H9 (cell line): ENCODE measurements at regions not wholly inside any gene's neighbourhood (a gene's known extent, or its start where the extent isn't known, plus 50 kb on each side); places are given as distances from the start of the nearest gene placed in this dataset.

Experiments used
- DNase-seq: peaks from one replicate; pipeline ENCODE4 v3.0.0-alpha.2; 2017
- H2AFZ ChIP-seq: one replicate; pipeline ENCODE4 v1.6.1; 2013; ENCODE audit warnings: mild to moderate bottlenecking, low read length, control low read depth, moderate library complexity
- H2AK5ac ChIP-seq: 2 replicates; pipeline ENCODE4 v1.6.1; 2013; ENCODE audit warnings: low read length, control low read depth, mixed read lengths; ENCODE audit not compliant: insufficient read length
- H2BK120ac ChIP-seq: one replicate; pipeline ENCODE4 v1.6.1; 2013; ENCODE audit warnings: low read depth, mild to moderate bottlenecking, low read length, control low read depth, inconsistent platforms; ENCODE audit not compliant: poor library complexity, severe bottlenecking
- H2BK12ac ChIP-seq: 2 replicates; pipeline ENCODE4 v1.6.1; 2013; ENCODE audit warnings: low read length, control low read depth, mixed read lengths, low read depth; ENCODE audit not compliant: insufficient read length
- H2BK15ac ChIP-seq: 2 replicates; pipeline ENCODE4 v1.6.1; 2013; ENCODE audit warnings: low read depth, low read length, control low read depth
- H2BK20ac ChIP-seq: one replicate; pipeline ENCODE4 v1.6.1; 2013; ENCODE audit warnings: low read depth, mild to moderate bottlenecking, low read length, control low read depth, inconsistent platforms; ENCODE audit not compliant: poor library complexity, severe bottlenecking
- H2BK5ac ChIP-seq: 2 replicates; pipeline ENCODE4 v1.6.1; 2013; ENCODE audit warnings: low read length, control low read depth, mixed read lengths; ENCODE audit not compliant: insufficient read length
- H3K14ac ChIP-seq: 2 replicates; pipeline ENCODE4 v1.6.1; 2013; ENCODE audit warnings: low read length, control low read depth; ENCODE audit not compliant: insufficient read depth
- H3K18ac ChIP-seq: 2 replicates; pipeline ENCODE4 v1.6.1; 2013; ENCODE audit warnings: low read depth, mild to moderate bottlenecking, mixed read lengths, low read length, control low read depth; ENCODE audit not compliant: insufficient read length
- H3K23ac ChIP-seq: 2 replicates; pipeline ENCODE4 v1.6.1; 2013; ENCODE audit warnings: low read length, control low read depth, mixed read lengths, low read depth; ENCODE audit not compliant: insufficient read length
- H3K23me2 ChIP-seq: 2 replicates; pipeline ENCODE4 v1.6.1; 2013; ENCODE audit warnings: low read depth, mild to moderate bottlenecking, mixed read lengths, low read length, control low read depth; ENCODE audit not compliant: insufficient read length, poor library complexity, severe bottlenecking
- H3K27ac ChIP-seq: 2 replicates; pipeline ENCODE4 v1.5.1; 2013; ENCODE audit warnings: low read length, control low read depth, mixed read lengths, low read depth; ENCODE audit not compliant: insufficient read length
- H3K27me3 ChIP-seq: 2 replicates; pipeline ENCODE4 v1.6.1; 2013; ENCODE audit warnings: low read length, control low read depth, inconsistent platforms; ENCODE audit not compliant: insufficient read depth
- H3K4ac ChIP-seq: 2 replicates; pipeline ENCODE4 v1.6.1; 2013; ENCODE audit warnings: low read depth, mild to moderate bottlenecking, control low read depth, inconsistent platforms, low read length, moderate library complexity
- H3K4me1 ChIP-seq: 2 replicates; pipeline ENCODE4 v1.6.1; 2013; ENCODE audit warnings: low read length, control low read depth, inconsistent platforms; ENCODE audit not compliant: insufficient read depth
- H3K4me2 ChIP-seq: 2 replicates; pipeline ENCODE4 v1.6.1; 2013; ENCODE audit warnings: low read length, control low read depth, mixed read lengths; ENCODE audit not compliant: insufficient read length, insufficient read depth
- H3K56ac ChIP-seq: 2 replicates; pipeline ENCODE4 v1.6.1; 2013; ENCODE audit warnings: low read depth, mild to moderate bottlenecking, mixed read lengths, low read length, control low read depth; ENCODE audit not compliant: insufficient read length
- H3K79me1 ChIP-seq: 2 replicates; pipeline ENCODE4 v1.6.1; 2013; ENCODE audit warnings: low read depth, mild to moderate bottlenecking, moderate library complexity, low read length, control low read depth, inconsistent platforms; ENCODE audit not compliant: insufficient read depth, poor library complexity, severe bottlenecking
- H3K79me2 ChIP-seq: 2 replicates; pipeline ENCODE4 v1.6.1; 2013; ENCODE audit warnings: low read length, control low read depth, inconsistent platforms; ENCODE audit not compliant: insufficient read depth
- H3K9ac ChIP-seq: 2 replicates; pipeline ENCODE4 v1.6.1; 2013; ENCODE audit warnings: low read length, control low read depth, mixed read lengths; ENCODE audit not compliant: insufficient read length; ENCODE audit errors: extremely low read depth
- H3K9me3 ChIP-seq: one replicate; pipeline ENCODE4 v1.6.1; 2013; ENCODE audit warnings: low read depth, low read length, inconsistent platforms; ENCODE audit not compliant: control insufficient read depth
- H3T11ph ChIP-seq: one replicate; pipeline ENCODE4 v1.6.1; 2013; ENCODE audit warnings: mild to moderate bottlenecking, low read length, control low read depth, inconsistent platforms
- H4K20me1 ChIP-seq: one replicate; pipeline ENCODE4 v1.6.1; 2013; ENCODE audit not compliant: control insufficient read depth, insufficient read length, insufficient read depth
- H4K5ac ChIP-seq: 2 replicates; pipeline ENCODE4 v1.6.1; 2013; ENCODE audit warnings: low read depth, mild to moderate bottlenecking, mixed read lengths, low read length, control low read depth; ENCODE audit not compliant: insufficient read length
- H4K8ac ChIP-seq: replicated peaks from 2 replicates; pipeline ENCODE4 v1.6.1; 2013; ENCODE audit warnings: low read length, control low read depth, mixed read lengths, low read depth; ENCODE audit not compliant: insufficient read length
- H4K91ac ChIP-seq: 2 replicates; pipeline ENCODE4 v1.6.1; 2013; ENCODE audit warnings: low read depth, mild to moderate bottlenecking, moderate library complexity, mixed read lengths, low read length, control low read depth; ENCODE audit not compliant: insufficient read length
- H3K27ac Mint-ChIP-seq, 3 experiments: 2 replicates in 2 of 3; 3 replicates in 1 of 3; pipeline ENCODE4 v1.8.0; 2020 to 2021; ENCODE audit warnings: mixed read lengths in 3 of 3, mild to moderate bottlenecking in 1 of 3, moderate library complexity in 1 of 3
- H3K27me3 Mint-ChIP-seq: 2 replicates; pipeline ENCODE4 v1.8.0; 2021; ENCODE audit warnings: low read depth, mild to moderate bottlenecking, moderate library complexity, mixed read lengths
- H3K36me3 Mint-ChIP-seq, 3 experiments: 2 replicates in 2 of 3; 3 replicates in 1 of 3; pipeline ENCODE4 v1.8.0; 2020 to 2021; ENCODE audit warnings: low read depth in 3 of 3, mixed read lengths in 3 of 3; ENCODE audit not compliant: insufficient read depth in 1 of 3
- H3K4me1 Mint-ChIP-seq, 2 experiments: 2 replicates each; pipeline ENCODE4 v1.8.0; 2020; ENCODE audit warnings: mixed read lengths in 2 of 2
- H3K4me3 Mint-ChIP-seq, 2 experiments: 2 replicates in 1 of 2; 3 replicates in 1 of 2; pipeline ENCODE4 v1.8.0; 2020 to 2021; ENCODE audit warnings: mild to moderate bottlenecking in 2 of 2, mixed read lengths in 2 of 2, moderate library complexity in 1 of 2
- H3K9me3 Mint-ChIP-seq, 2 experiments: 2 replicates in 1 of 2; 3 replicates in 1 of 2; pipeline ENCODE4 v1.8.0; 2020; ENCODE audit warnings: mild to moderate bottlenecking in 2 of 2, mixed read lengths in 2 of 2, moderate library complexity in 1 of 2
- WGBS: extraction: QIAGEN DNeasy Blood & Tissue Kit; methylation state at CpG from one replicate; pipeline ENCODE4 v1.1.7; 2013; ENCODE audit warnings: missing lambda C conversion rate, low lambda C conversion rate, mixed read lengths; ENCODE audit not compliant: insufficient read length; ENCODE audit errors: extremely low coverage; 5-methylcytosine and 5-hydroxymethylcytosine counted together
- TF ChIP-seq, protein P1 (sequence below): fragments of 200-600 bp; sonication (generic); conservative IDR thresholded peaks from 3 replicates; pipeline ENCODE4 v1.8.0; 2021; ENCODE audit warnings: antibody characterized with exemption, mild to moderate bottlenecking

DNA sequence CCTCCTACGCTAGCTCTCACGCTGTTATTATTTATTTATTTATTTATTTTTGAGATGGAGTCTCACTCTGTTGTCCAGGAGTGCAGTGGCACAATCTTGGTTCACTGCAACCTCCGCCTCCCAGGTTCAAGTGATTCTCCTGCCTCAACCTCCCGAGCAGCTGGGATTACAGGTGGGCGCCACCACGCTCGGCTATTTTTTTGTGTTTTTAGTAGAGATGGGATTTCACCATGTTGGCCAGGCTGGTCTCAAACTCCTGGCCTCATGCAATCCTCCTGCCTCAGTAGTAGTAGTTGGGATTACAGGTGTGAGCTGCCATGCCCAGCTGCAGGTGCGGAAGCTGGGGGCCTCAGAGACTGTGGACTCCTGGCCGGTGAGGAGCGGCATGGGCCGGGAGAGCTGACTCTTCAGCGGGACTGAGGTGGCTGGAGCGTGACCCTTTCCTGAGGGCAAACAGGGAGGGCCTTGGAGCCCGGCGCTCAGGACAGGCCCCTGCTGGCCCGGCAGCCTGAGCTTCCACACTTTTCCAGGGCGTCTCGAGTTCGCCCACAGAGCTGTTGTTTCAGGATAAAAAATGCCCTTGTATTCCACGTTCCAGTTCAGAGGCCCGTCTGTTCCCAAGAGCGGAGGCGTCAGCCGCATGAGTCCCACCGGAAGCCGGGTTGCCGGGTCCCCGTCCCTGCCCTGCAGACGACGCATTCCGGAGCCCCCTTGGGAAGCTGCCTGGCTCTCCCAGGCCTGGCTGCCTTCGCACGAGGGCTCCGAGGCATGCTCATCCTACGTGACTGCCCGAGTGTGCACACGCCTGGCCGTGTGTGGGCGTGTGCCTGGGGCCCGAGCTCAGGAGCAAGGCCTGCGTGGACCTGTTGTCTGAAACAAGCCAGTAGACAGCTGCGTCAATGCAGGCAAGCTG is 126.2 kb downstream of the SIK1 start:
- no peaks in the 10 kb centered on the region for H3K79me1 ChIP-seq
- no peak overlapping the region for H4K91ac ChIP-seq
- WGBS, result no CpG with 5 or more reads among the region's 42 CpGs
- TF ChIP-seq, protein P1, sequence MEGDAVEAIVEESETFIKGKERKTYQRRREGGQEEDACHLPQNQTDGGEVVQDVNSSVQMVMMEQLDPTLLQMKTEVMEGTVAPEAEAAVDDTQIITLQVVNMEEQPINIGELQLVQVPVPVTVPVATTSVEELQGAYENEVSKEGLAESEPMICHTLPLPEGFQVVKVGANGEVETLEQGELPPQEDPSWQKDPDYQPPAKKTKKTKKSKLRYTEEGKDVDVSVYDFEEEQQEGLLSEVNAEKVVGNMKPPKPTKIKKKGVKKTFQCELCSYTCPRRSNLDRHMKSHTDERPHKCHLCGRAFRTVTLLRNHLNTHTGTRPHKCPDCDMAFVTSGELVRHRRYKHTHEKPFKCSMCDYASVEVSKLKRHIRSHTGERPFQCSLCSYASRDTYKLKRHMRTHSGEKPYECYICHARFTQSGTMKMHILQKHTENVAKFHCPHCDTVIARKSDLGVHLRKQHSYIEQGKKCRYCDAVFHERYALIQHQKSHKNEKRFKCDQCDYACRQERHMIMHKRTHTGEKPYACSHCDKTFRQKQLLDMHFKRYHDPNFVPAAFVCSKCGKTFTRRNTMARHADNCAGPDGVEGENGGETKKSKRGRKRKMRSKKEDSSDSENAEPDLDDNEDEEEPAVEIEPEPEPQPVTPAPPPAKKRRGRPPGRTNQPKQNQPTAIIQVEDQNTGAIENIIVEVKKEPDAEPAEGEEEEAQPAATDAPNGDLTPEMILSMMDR, result no peak
- Mint-ChIP-seq H3K4me1 (peaks cover 0 to 2% of the 10 kb centered on the region in 2 experiments; a peak in 1 of 4 replicates), H3K36me3 (no peaks in the 10 kb centered on the region; a peak in 1 of 7 replicates), H3K4me3 (no peak overlapping the region), H3K27me3 (no peaks in the 10 kb centered on the region), H3K9me3 (no peaks in the 10 kb centered on the region), H3K27ac (peak overlapping the region in 1 of 3 experiments; percentile 31; a peak in 1 of 7 replicates)
- no peak overlapping the region for H2BK20ac ChIP-seq
- no peak overlapping the region for H3K23ac ChIP-seq
- no peak overlapping the region for H2AFZ ChIP-seq
- H2BK12ac ChIP-seq, result no peak overlapping the region
- no peaks in the 10 kb centered on the region for H4K20me1 ChIP-seq
- no peak overlapping the region for H3K4me2 ChIP-seq
- no peaks in the 10 kb centered on the region for H3K23me2 ChIP-seq
- H3K4me1 ChIP-seq, result no peaks in the 10 kb centered on the region
- H3K79me2 ChIP-seq, result no peaks in the 10 kb centered on the region
- no peak overlapping the region for H4K5ac ChIP-seq
- H3K27me3 ChIP-seq, result no peaks in the 10 kb centered on the region
- peak overlapping the region; percentile 25; the same call in 1 of the 2 replicates for H3K14ac ChIP-seq
- H3K9me3 ChIP-seq, result no peaks in the 10 kb centered on the region
- H3T11ph ChIP-seq, result no peak overlapping the region
- H3K27ac ChIP-seq, result no peak overlapping the region
- H4K8ac ChIP-seq, result no peak overlapping the region
- no peak for DNase-seq
- H2BK15ac ChIP-seq, result no peak overlapping the region
- no peak overlapping the region for H2AK5ac ChIP-seq
- H2BK120ac ChIP-seq, result no peak overlapping the region
- no peak overlapping the region for H2BK5ac ChIP-seq
- H3K18ac ChIP-seq, result no peak overlapping the region
- H3K4ac ChIP-seq, result no peak overlapping the region
- H3K56ac ChIP-seq, result no peak overlapping the region
- no peak overlapping the region for H3K9ac ChIP-seq
